ENCODE measurements at regions not wholly inside any gene's neighbourhood (a gene's known extent, or its start where the extent isn't known, plus 50 kb on each side); places are given as distances from the start of the nearest gene placed in this dataset.

GRCh38 chr14:104232070-104232484 lies 93.7 kb downstream of the KIF26A start:
- TF ChIP-seq POLR2A (IDR thresholded peaks at IDR 0.05; ENCODE audit: low read depth, low read length) = no peak
- TF ChIP-seq TAF1 (IDR thresholded peaks at IDR 0.05; ENCODE audit: borderline replicate concordance, low read depth, low read length) = no peak

All from GM12892 (cell line).